WERI-Rb-1 (cell line): ENCODE measurements at regions not wholly inside any gene's neighbourhood (a gene's known extent, or its start where the extent isn't known, plus 50 kb on each side); places are given as distances from the start of the nearest gene placed in this dataset.
"Not testable (repeated sequence)": the region's sequence is repeated elsewhere in the genome, so short reads cannot be mapped to it uniquely, and the experiment has no call there.

Experiments used
- DNase-seq: peaks from one replicate; pipeline ENCODE4 v3.0.0-alpha.2; 2020
- H3K27ac ChIP-seq: fragments of 250-450 bp; sonication (Bioruptor Pico); 2 replicates; pipeline ENCODE4 v1.5.1; 2020; ENCODE audit warnings: mild to moderate bottlenecking, moderate library complexity
- H3K27me3 ChIP-seq: fragments of 250-450 bp; sonication (Bioruptor Pico); 2 replicates; pipeline ENCODE4 v1.5.1; 2021; ENCODE audit warnings: mild to moderate bottlenecking, low read depth, moderate library complexity; ENCODE audit not compliant: insufficient read depth, severe bottlenecking
- H3K36me3 ChIP-seq: fragments of 250-450 bp; sonication (Bioruptor Pico); 2 replicates; pipeline ENCODE4 v1.5.1; 2020; ENCODE audit warnings: mild to moderate bottlenecking, moderate library complexity
- H3K4me3 ChIP-seq: 2 replicates; pipeline ENCODE4 v1.5.1; 2011; ENCODE audit warnings: low read depth, mild to moderate bottlenecking, control low read depth, low read length
- H3K9me3 ChIP-seq: fragments of 250-450 bp; sonication (Bioruptor Pico); 2 replicates; pipeline ENCODE4 v1.5.1; 2021; ENCODE audit warnings: mild to moderate bottlenecking, moderate library complexity; ENCODE audit not compliant: severe bottlenecking
- CTCF ChIP-seq: IDR thresholded peaks from 2 replicates; pipeline ENCODE4 v1.5.1; 2011; ENCODE audit warnings: low read depth, mild to moderate bottlenecking, control low read depth, inconsistent platforms, low read length

GRCh38 chr5:21419383-21419782 is 1431.4 kb upstream of the CDH18 start:
- H3K27me3 ChIP-seq = no peaks in the 10 kb centered on the region
- DNase-seq = no peak
- no peaks in the 10 kb centered on the region for H3K36me3 ChIP-seq
- no peak for TF ChIP-seq CTCF
- H3K9me3 ChIP-seq = no peaks in the 10 kb centered on the region
- no peak overlapping the region for H3K4me3 ChIP-seq
- no peak overlapping the region for H3K27ac ChIP-seq

- not testable (repeated sequence) for H3K4me3 ChIP-seq, H3K9me3 ChIP-seq, DNase-seq, H3K27ac ChIP-seq, H3K27me3 ChIP-seq, H3K36me3 ChIP-seq
These were observed 1414.1 kb upstream of the CDH18 start for GRCh38 chr5:21402089-21402488.

GRCh38 chr5:21398511-21398910 is 1410.5 kb upstream of the CDH18 start:
- H3K4me3 ChIP-seq = no peak overlapping the region
- H3K9me3 ChIP-seq = no peaks in the 10 kb centered on the region
- no peaks in the 10 kb centered on the region for H3K36me3 ChIP-seq
- no peak overlapping the region for H3K27ac ChIP-seq
- H3K27me3 ChIP-seq = no peaks in the 10 kb centered on the region
- no peak for TF ChIP-seq CTCF
- DNase-seq = no peak

- DNase-seq = no peak
- Histone ChIP-seq H3K9me3 (no peaks in the 10 kb centered on the region), H3K4me3 (no peak overlapping the region), H3K36me3 (no peaks in the 10 kb centered on the region), H3K27me3 (no peaks in the 10 kb centered on the region), H3K27ac (no peak overlapping the region)
- no peak for TF ChIP-seq CTCF
These were observed 1409.7 kb upstream of the CDH18 start for GRCh38 chr5:21397693-21398092.

GRCh38 chr5:21391506-21391905 is 1403.5 kb upstream of the CDH18 start:
- no peak overlapping the region for H3K27ac ChIP-seq
- DNase-seq = no peak
- no peak for TF ChIP-seq CTCF

GRCh38 chr5:21360754-21361153 is 1372.8 kb upstream of the CDH18 start:
- not testable (repeated sequence) for H3K9me3 ChIP-seq, H3K27ac ChIP-seq, H3K4me3 ChIP-seq, H3K36me3 ChIP-seq, H3K27me3 ChIP-seq, DNase-seq

More at GRCh38 chr5:21391506-21391905, 1403.5 kb upstream of the CDH18 start:
- Histone ChIP-seq H3K4me3 (no peak overlapping the region), H3K27me3 (no peaks in the 10 kb centered on the region), H3K9me3 (no peaks in the 10 kb centered on the region), H3K36me3 (no peaks in the 10 kb centered on the region)

- H3K9me3 ChIP-seq, H3K27ac ChIP-seq, H3K4me3 ChIP-seq, H3K36me3 ChIP-seq, DNase-seq, H3K27me3 ChIP-seq: not testable (repeated sequence)
These were observed 1353.9 kb upstream of the CDH18 start for GRCh38 chr5:21341948-21342261.

- not testable (repeated sequence) for DNase-seq, H3K27me3 ChIP-seq, H3K4me3 ChIP-seq
These were observed 1353.4 kb upstream of the CDH18 start for GRCh38 chr5:21341203-21341947.

GRCh38 chr5:21340233-21340632 is 1352.2 kb upstream of the CDH18 start:
- H3K27me3 ChIP-seq, H3K27ac ChIP-seq, H3K9me3 ChIP-seq, H3K4me3 ChIP-seq, H3K36me3 ChIP-seq, DNase-seq: not testable (repeated sequence)

More at GRCh38 chr5:21341203-21341947, 1353.4 kb upstream of the CDH18 start:
- H3K36me3 ChIP-seq, H3K9me3 ChIP-seq, H3K27ac ChIP-seq: not testable (repeated sequence)

GRCh38 chr5:21336478-21336877 is 1348.5 kb upstream of the CDH18 start:
- H3K27ac ChIP-seq, H3K27me3 ChIP-seq, H3K4me3 ChIP-seq, H3K36me3 ChIP-seq, DNase-seq, H3K9me3 ChIP-seq: not testable (repeated sequence)

- H3K27me3 ChIP-seq, DNase-seq, H3K9me3 ChIP-seq, H3K4me3 ChIP-seq, H3K36me3 ChIP-seq, H3K27ac ChIP-seq: not testable (repeated sequence)
These were observed 1327.4 kb upstream of the CDH18 start for GRCh38 chr5:21315376-21315775.
